Ovary (tissue), 3 donors: ENCODE measurements at regions not wholly inside any gene's neighbourhood (a gene's known extent, or its start where the extent isn't known, plus 50 kb on each side); places are given as distances from the start of the nearest gene placed in this dataset.

Source experiments
- CTCF ChIP-seq, 3 donors: fragments of 450-650 bp in 2 of 3; fragments of 200-600 bp in 1 of 3; IDR thresholded peaks; one replicate each; pipeline versions ENCODE4 v1.5.1 to v1.8.0; 2016 to 2022; ENCODE audit warnings: antibody characterized with exemption in 3 of 3, mild to moderate bottlenecking in 1 of 3
- EP300 ChIP-seq: sonication (generic); formaldehyde crosslinking; IDR thresholded peaks from one replicate; pipeline ENCODE4 v1.6.1; 2017; ENCODE audit warnings: antibody characterized with exemption
- donor health status: DM: no; HTN: no; CAD: no.

GRCh38 chr3:90044084-90044816, 936.8 kb downstream of the EPHA3 start:
- TF ChIP-seq CTCF (IDR thresholded peaks at IDR 0.05) (no peak), EP300 (no peak)
